HepG2 (cell line): ENCODE measurements at regions not wholly inside any gene's neighbourhood (a gene's known extent, or its start where the extent isn't known, plus 50 kb on each side); places are given as distances from the start of the nearest gene placed in this dataset.

ENCODE experiments used
- ATAC-seq: fragments of 200-7000 bp; cut with Tn5 transposase; 3 replicates; pipeline ENCODE4 v1.9.1; 2020; ENCODE audit warnings: mild to moderate bottlenecking, moderate library complexity
- BruUV-seq: library from RNA; stranded (reverse); fragments of 400-500 nt; replicated peaks from 2 replicates; lab custom pipeline; 2021; lab: Mats Ljungman, UMichigan
- CTCF ChIA-PET: fragments of 300-600 bp; formaldehyde crosslinking; extraction: SDS; loops from one replicate; lab custom pipeline; 2021; ENCODE audit warnings: low total read pairs, inconsistent platforms, low intra/inter-chr PET ratio; lab: Yijun Ruan, JAX
- POLR2A ChIA-PET: fragments of 350-600 bp; sonication (Branson Sonifier 250); formaldehyde crosslinking; loops from one replicate; lab custom pipeline; 2020; ENCODE audit warnings: antibody characterized with exemption, inconsistent platforms; lab: Yijun Ruan, JAX
- DNase-seq: peaks from one replicate; pipeline ENCODE4 v3.0.0-alpha.2; 2015; ENCODE audit warnings: low spot score
- FAIRE-seq: peaks from 3 replicates; lab custom pipeline; 2011; peaks lifted over from hg19 to GRCh38; lab: Jason Lieb, UNC
- H2AFZ ChIP-seq: one replicate; pipeline ENCODE4 v1.6.1; 2011; ENCODE audit warnings: low read length, inconsistent platforms
- H3K27ac ChIP-seq: fragments of 300-600 bp; 3 replicates; pipeline ENCODE4 v1.8.0; 2011; ENCODE audit warnings: mixed run types, mild to moderate bottlenecking, mixed read lengths, low read length, inconsistent platforms; ENCODE audit not compliant: insufficient read depth; ENCODE audit errors: extremely low read length
- H3K27me3 ChIP-seq, 2 experiments: fragments of 200-600 bp in 1 of 2; 2 replicates in 1 of 2; 3 replicates in 1 of 2; pipeline versions ENCODE4 v1.6.0 to v1.8.0; 2011; ENCODE audit warnings: low read length in 2 of 2, mild to moderate bottlenecking in 2 of 2, moderate library complexity in 2 of 2, inconsistent platforms in 1 of 2; ENCODE audit not compliant: insufficient read depth in 2 of 2, control insufficient read depth in 1 of 2
- H3K36me3 ChIP-seq, 2 experiments: fragments of 200-600 bp in 1 of 2; replicated peaks in 1 of 2; 2 replicates in 1 of 2; 3 replicates in 1 of 2; pipeline versions ENCODE4 v1.5.1 to v1.8.0; 2011; ENCODE audit warnings: low read length in 2 of 2, inconsistent platforms in 1 of 2; ENCODE audit not compliant: insufficient read depth in 2 of 2, control insufficient read depth in 1 of 2
- H3K4me1 ChIP-seq: 2 replicates; pipeline ENCODE4 v1.5.1; 2012; ENCODE audit warnings: low read length, inconsistent platforms; ENCODE audit not compliant: insufficient read depth
- H3K4me2 ChIP-seq: 2 replicates; pipeline ENCODE4 v1.6.0; 2011; ENCODE audit warnings: low read depth, low read length, inconsistent platforms
- H3K4me3 ChIP-seq, 3 experiments: fragments of 200-600 bp in 1 of 3; sonication (generic), shearing (Covaris generic) in 1 of 3; replicated peaks in 1 of 3; 2 replicates each; pipeline ENCODE4 v1.5.1; 2011 to 2016; ENCODE audit warnings: low read length in 3 of 3, inconsistent platforms in 2 of 3, low read depth in 2 of 3, mild to moderate bottlenecking in 2 of 3, control low read depth in 1 of 3, mixed read lengths in 1 of 3; ENCODE audit not compliant: insufficient read depth in 1 of 3
- H3K79me2 ChIP-seq: one replicate; pipeline ENCODE4 v1.6.1; 2011; ENCODE audit warnings: low read length, inconsistent platforms; ENCODE audit not compliant: insufficient read depth
- H3K9ac ChIP-seq: 2 replicates; pipeline ENCODE4 v1.6.0; 2011; ENCODE audit warnings: mild to moderate bottlenecking, low read depth, low read length, inconsistent platforms; ENCODE audit not compliant: insufficient read depth
- H3K9me3 ChIP-seq: 2 replicates; pipeline ENCODE4 v1.5.1; 2012; ENCODE audit warnings: mild to moderate bottlenecking, low read length
- H4K20me1 ChIP-seq: 2 replicates; pipeline ENCODE4 v1.6.0; 2011; ENCODE audit warnings: inconsistent platforms, mild to moderate bottlenecking, low read length, moderate library complexity; ENCODE audit not compliant: insufficient read depth
- MAFF ChIP-seq: IDR thresholded peaks from 2 replicates; pipeline ENCODE4 v1.6.1; 2011; ENCODE audit warnings: low read depth, low read length, improper control_type of control experiment
- MAFK ChIP-seq, 2 experiments: IDR thresholded peaks in 1 of 2; conservative IDR thresholded peaks in 1 of 2; 2 replicates each; pipeline ENCODE4 v1.6.1; 2011; ENCODE audit warnings: improper control_type of control experiment in 2 of 2, low read length in 2 of 2
- MYC ChIP-seq: sonication (generic); formaldehyde crosslinking; IDR thresholded peaks from 2 replicates; pipeline ENCODE4 v1.9.0; 2021; ENCODE audit warnings: missing genetic modification reagents, borderline replicate concordance
- PCBP1 ChIP-seq: fragments of 200-400 bp; formaldehyde crosslinking; IDR thresholded peaks from 2 replicates; pipeline ENCODE4 v1.6.1; 2017; ENCODE audit warnings: mild to moderate bottlenecking, low read depth, low read length, borderline replicate concordance
- ZBTB1 ChIP-seq: sonication (generic); formaldehyde crosslinking; IDR thresholded peaks from 2 replicates; pipeline ENCODE4 v1.4.0; 2020; ENCODE audit warnings: missing genetic modification reagents, borderline replicate concordance
- WGBS: methylation state at CpG from one replicate; pipeline ENCODE4 v1.1.6; 2017; ENCODE audit warnings: low lambda C conversion rate; 5-methylcytosine and 5-hydroxymethylcytosine counted together
- in situ Hi-C: cut with HindIII; loops from 2 replicates; pipeline ENCODE4 v1.10.0; 2017; ENCODE audit warnings: low pct_unique_long_range_greater_than_20kb; ENCODE audit not compliant: extremely low pct_ligation_motif_present
- intact Hi-C: fragments of 100-400 bp; cut with micrococcal nuclease; formaldehyde crosslinking; loops from one replicate; pipeline ENCODE4 v1.10.0; 2022; ENCODE audit not compliant: unreplicated experiment
- TF ChIP-seq, protein P1 (sequence below): IDR thresholded peaks from 2 replicates; pipeline ENCODE4 v1.4.0; 2020; ENCODE audit warnings: mild to moderate bottlenecking, missing genetic modification reagents

DNA sequence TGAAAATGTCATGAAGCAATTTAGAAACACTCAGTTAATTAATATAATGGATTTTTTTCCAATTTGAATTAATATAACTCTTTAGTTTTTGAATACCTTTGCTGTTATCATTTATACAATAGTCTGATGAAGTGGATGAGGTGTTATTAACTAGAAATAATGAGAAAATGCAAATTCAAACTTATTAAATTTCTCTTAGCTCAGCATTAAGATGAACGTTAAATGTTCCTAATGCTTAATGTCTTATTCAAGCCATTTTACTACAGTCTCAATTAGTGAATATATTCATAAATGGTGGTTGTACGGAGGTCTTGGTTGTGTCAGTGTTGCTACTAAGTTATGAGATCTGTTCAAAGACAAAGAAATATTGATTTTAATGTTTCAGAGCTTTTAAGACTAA lies 186.3 kb downstream of the DTHD1 start:
- FAIRE-seq (no peak), DNase-seq (no peak), ATAC-seq (no peak)
- H3K27ac ChIP-seq, result no peak overlapping the region
- H3K9me3 ChIP-seq, result no peaks in the 10 kb centered on the region
- no peak overlapping the region for H3K9ac ChIP-seq
- no peaks in the 10 kb centered on the region for H3K36me3 ChIP-seq
- ChIA-PET POLR2A (no interaction called here), CTCF (no interaction called here)
- intact Hi-C loops (no loop called here), in situ Hi-C loops (no loop called here)
- no peak overlapping the region for H2AFZ ChIP-seq
- H3K27me3 ChIP-seq, result no peaks in the 10 kb centered on the region
- H4K20me1 ChIP-seq, result no peaks in the 10 kb centered on the region
- H3K4me2 ChIP-seq, result no peak overlapping the region
- no peaks in the 10 kb centered on the region for H3K4me1 ChIP-seq
- H3K4me3 ChIP-seq, result no peak overlapping the region
- WGBS, result 48% methylated on average over 2 of the region's 2 CpGs
- H3K79me2 ChIP-seq, result no peaks in the 10 kb centered on the region
- no TSS peak for BruUV-seq
- TF ChIP-seq MAFF (peak; percentile 58; the same call in 1 of the 2 replicates), ZBTB1 (CRISPR knock-in tag) (no peak), MAFK (conservative IDR thresholded peaks at IDR 0.05 in 1 of 2, IDR thresholded peaks at IDR 0.05 in 1 of 2; ENCODE audit: low read length in 2 of 2) (peak in 1 of 2 experiments; percentile 70; a peak in 2 of 4 replicates), MYC (no peak), PCBP1 (no peak)
- TF ChIP-seq, protein P1, sequence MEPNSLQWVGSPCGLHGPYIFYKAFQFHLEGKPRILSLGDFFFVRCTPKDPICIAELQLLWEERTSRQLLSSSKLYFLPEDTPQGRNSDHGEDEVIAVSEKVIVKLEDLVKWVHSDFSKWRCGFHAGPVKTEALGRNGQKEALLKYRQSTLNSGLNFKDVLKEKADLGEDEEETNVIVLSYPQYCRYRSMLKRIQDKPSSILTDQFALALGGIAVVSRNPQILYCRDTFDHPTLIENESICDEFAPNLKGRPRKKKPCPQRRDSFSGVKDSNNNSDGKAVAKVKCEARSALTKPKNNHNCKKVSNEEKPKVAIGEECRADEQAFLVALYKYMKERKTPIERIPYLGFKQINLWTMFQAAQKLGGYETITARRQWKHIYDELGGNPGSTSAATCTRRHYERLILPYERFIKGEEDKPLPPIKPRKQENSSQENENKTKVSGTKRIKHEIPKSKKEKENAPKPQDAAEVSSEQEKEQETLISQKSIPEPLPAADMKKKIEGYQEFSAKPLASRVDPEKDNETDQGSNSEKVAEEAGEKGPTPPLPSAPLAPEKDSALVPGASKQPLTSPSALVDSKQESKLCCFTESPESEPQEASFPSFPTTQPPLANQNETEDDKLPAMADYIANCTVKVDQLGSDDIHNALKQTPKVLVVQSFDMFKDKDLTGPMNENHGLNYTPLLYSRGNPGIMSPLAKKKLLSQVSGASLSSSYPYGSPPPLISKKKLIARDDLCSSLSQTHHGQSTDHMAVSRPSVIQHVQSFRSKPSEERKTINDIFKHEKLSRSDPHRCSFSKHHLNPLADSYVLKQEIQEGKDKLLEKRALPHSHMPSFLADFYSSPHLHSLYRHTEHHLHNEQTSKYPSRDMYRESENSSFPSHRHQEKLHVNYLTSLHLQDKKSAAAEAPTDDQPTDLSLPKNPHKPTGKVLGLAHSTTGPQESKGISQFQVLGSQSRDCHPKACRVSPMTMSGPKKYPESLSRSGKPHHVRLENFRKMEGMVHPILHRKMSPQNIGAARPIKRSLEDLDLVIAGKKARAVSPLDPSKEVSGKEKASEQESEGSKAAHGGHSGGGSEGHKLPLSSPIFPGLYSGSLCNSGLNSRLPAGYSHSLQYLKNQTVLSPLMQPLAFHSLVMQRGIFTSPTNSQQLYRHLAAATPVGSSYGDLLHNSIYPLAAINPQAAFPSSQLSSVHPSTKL (CRISPR knock-in tag), result no peak
